ENCODE measurements at regions not wholly inside any gene's neighbourhood (a gene's known extent, or its start where the extent isn't known, plus 50 kb on each side); places are given as distances from the start of the nearest gene placed in this dataset.
"Not testable (repeated sequence)": the region's sequence is repeated elsewhere in the genome, so short reads cannot be mapped to it uniquely, and the experiment has no call there.

- H3K4me3 ChIP-seq (ENCODE audit: low read depth, low read length): no peak overlapping the region
- no peaks in the 10 kb centered on the region for H3K9me3 ChIP-seq (ENCODE audit: control insufficient read depth, insufficient read depth, low read depth, low read length)
- no peaks in the 10 kb centered on the region for H3K36me3 ChIP-seq (ENCODE audit: control insufficient read depth, insufficient read depth, low read length)
- H3K9ac ChIP-seq (ENCODE audit: low read length): no peak overlapping the region
- no peak overlapping the region for H3K27ac ChIP-seq (ENCODE audit: low read depth, low read length)
- no peaks in the 10 kb centered on the region for H3K4me1 ChIP-seq (ENCODE audit: control insufficient read depth, insufficient read depth, low read length)
- H3K27me3 ChIP-seq (ENCODE audit: control insufficient read depth, insufficient read depth, low read length): no peaks in the 10 kb centered on the region
Measured at GRCh38 chr7:115600207-115600606, 430.4 kb downstream of the TFEC start.

- H3K9me3 ChIP-seq (ENCODE audit: control insufficient read depth, insufficient read depth, low read depth, low read length); H3K4me3 ChIP-seq (ENCODE audit: low read depth, low read length); H3K4me1 ChIP-seq (ENCODE audit: control insufficient read depth, insufficient read depth, low read length); H3K9ac ChIP-seq (ENCODE audit: low read length); H3K36me3 ChIP-seq (ENCODE audit: control insufficient read depth, insufficient read depth, low read length); H3K27ac ChIP-seq (ENCODE audit: low read depth, low read length); H3K27me3 ChIP-seq (ENCODE audit: control insufficient read depth, insufficient read depth, low read length): not testable (repeated sequence)
Measured at GRCh38 chr7:115599184-115599583, 431.4 kb downstream of the TFEC start.

- not testable (repeated sequence) for H3K27ac ChIP-seq (ENCODE audit: low read depth, low read length); H3K36me3 ChIP-seq (ENCODE audit: control insufficient read depth, insufficient read depth, low read length); H3K4me1 ChIP-seq (ENCODE audit: control insufficient read depth, insufficient read depth, low read length); H3K9ac ChIP-seq (ENCODE audit: low read length); H3K4me3 ChIP-seq (ENCODE audit: low read depth, low read length); H3K9me3 ChIP-seq (ENCODE audit: control insufficient read depth, insufficient read depth, low read depth, low read length); H3K27me3 ChIP-seq (ENCODE audit: control insufficient read depth, insufficient read depth, low read length)
Measured at GRCh38 chr7:115597220-115597619, 433.3 kb downstream of the TFEC start.

DNA sequence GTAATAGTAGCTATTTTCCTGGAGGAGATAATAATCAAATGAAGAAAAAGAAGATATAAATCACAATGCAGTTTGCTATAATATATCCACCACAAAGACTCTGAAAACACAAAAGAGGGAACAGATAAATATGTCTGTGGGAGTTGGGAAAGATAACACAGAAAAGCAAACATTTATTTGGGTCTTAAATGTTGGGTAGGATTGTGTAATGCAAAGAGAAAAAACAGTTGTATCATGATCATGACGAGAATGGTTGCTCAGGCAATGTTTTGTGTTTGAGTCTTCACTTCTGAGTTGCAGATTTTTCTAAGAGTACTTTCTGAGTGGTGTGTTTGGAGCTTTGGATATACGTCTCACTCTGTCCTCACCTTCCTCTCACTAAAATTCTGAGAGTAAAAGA lies 437.5 kb downstream of the TFEC start:
- Histone ChIP-seq H3K36me3 (ENCODE audit: control insufficient read depth, insufficient read depth, low read length) (no peaks in the 10 kb centered on the region), H3K9ac (ENCODE audit: low read length) (no peak overlapping the region), H3K27ac (ENCODE audit: low read depth, low read length) (no peak overlapping the region), H3K4me1 (ENCODE audit: control insufficient read depth, insufficient read depth, low read length) (no peaks in the 10 kb centered on the region), H3K9me3 (ENCODE audit: control insufficient read depth, insufficient read depth, low read depth, low read length) (no peaks in the 10 kb centered on the region), H3K27me3 (ENCODE audit: control insufficient read depth, insufficient read depth, low read length) (no peaks in the 10 kb centered on the region), H3K4me3 (ENCODE audit: low read depth, low read length) (no peak overlapping the region)

GRCh38 chr7:115585015-115585718 lies 445.4 kb downstream of the TFEC start:
- Histone ChIP-seq H3K9me3 (ENCODE audit: control insufficient read depth, insufficient read depth, low read depth, low read length) (peaks cover 4% of the 10 kb centered on the region; the same call in 1 of the 2 replicates), H3K4me3 (ENCODE audit: low read depth, low read length) (no peak overlapping the region), H3K9ac (ENCODE audit: low read length) (no peak overlapping the region), H3K27me3 (ENCODE audit: control insufficient read depth, insufficient read depth, low read length) (no peaks in the 10 kb centered on the region), H3K4me1 (ENCODE audit: control insufficient read depth, insufficient read depth, low read length) (0 out of 2 replicates have a peak, but pooled peaks cover 4% of the 10 kb centered on the region), H3K27ac (ENCODE audit: low read depth, low read length) (no peak overlapping the region), H3K36me3 (ENCODE audit: control insufficient read depth, insufficient read depth, low read length) (no peaks in the 10 kb centered on the region)

GRCh38 chr7:115582956-115583355 lies 447.6 kb downstream of the TFEC start:
- no peak overlapping the region for H3K9ac ChIP-seq (ENCODE audit: low read length)
- peaks cover 4% of the 10 kb centered on the region; the same call in 1 of the 2 replicates for H3K9me3 ChIP-seq (ENCODE audit: control insufficient read depth, insufficient read depth, low read depth, low read length)
- H3K36me3 ChIP-seq (ENCODE audit: control insufficient read depth, insufficient read depth, low read length): no peaks in the 10 kb centered on the region
- H3K27ac ChIP-seq (ENCODE audit: low read depth, low read length): no peak overlapping the region
- no peaks in the 10 kb centered on the region for H3K27me3 ChIP-seq (ENCODE audit: control insufficient read depth, insufficient read depth, low read length)
- H3K4me1 ChIP-seq (ENCODE audit: control insufficient read depth, insufficient read depth, low read length): 0 out of 2 replicates have a peak, but pooled peaks cover 4% of the 10 kb centered on the region
- no peak overlapping the region for H3K4me3 ChIP-seq (ENCODE audit: low read depth, low read length)

GRCh38 chr7:115578576-115578975 lies 452.0 kb downstream of the TFEC start:
- H3K27ac ChIP-seq (ENCODE audit: low read depth, low read length): no peak overlapping the region
- no peaks in the 10 kb centered on the region for H3K27me3 ChIP-seq (ENCODE audit: control insufficient read depth, insufficient read depth, low read length)
- H3K9me3 ChIP-seq (ENCODE audit: control insufficient read depth, insufficient read depth, low read depth, low read length): no peaks in the 10 kb centered on the region
- H3K4me3 ChIP-seq (ENCODE audit: low read depth, low read length): no peak overlapping the region
- no peak overlapping the region for H3K9ac ChIP-seq (ENCODE audit: low read length)
- no peaks in the 10 kb centered on the region for H3K36me3 ChIP-seq (ENCODE audit: control insufficient read depth, insufficient read depth, low read length)
- no peaks in the 10 kb centered on the region for H3K4me1 ChIP-seq (ENCODE audit: control insufficient read depth, insufficient read depth, low read length)

GRCh38 chr7:115574681-115575291 lies 455.8 kb downstream of the TFEC start:
- H3K9me3 ChIP-seq (ENCODE audit: control insufficient read depth, insufficient read depth, low read depth, low read length): no peaks in the 10 kb centered on the region
- H3K27me3 ChIP-seq (ENCODE audit: control insufficient read depth, insufficient read depth, low read length): no peaks in the 10 kb centered on the region
- H3K9ac ChIP-seq (ENCODE audit: low read length): no peak overlapping the region
- H3K27ac ChIP-seq (ENCODE audit: low read depth, low read length): no peak overlapping the region
- no peak overlapping the region for H3K4me3 ChIP-seq (ENCODE audit: low read depth, low read length)
- H3K4me1 ChIP-seq (ENCODE audit: control insufficient read depth, insufficient read depth, low read length): no peaks in the 10 kb centered on the region
- H3K36me3 ChIP-seq (ENCODE audit: control insufficient read depth, insufficient read depth, low read length): no peaks in the 10 kb centered on the region

DNA sequence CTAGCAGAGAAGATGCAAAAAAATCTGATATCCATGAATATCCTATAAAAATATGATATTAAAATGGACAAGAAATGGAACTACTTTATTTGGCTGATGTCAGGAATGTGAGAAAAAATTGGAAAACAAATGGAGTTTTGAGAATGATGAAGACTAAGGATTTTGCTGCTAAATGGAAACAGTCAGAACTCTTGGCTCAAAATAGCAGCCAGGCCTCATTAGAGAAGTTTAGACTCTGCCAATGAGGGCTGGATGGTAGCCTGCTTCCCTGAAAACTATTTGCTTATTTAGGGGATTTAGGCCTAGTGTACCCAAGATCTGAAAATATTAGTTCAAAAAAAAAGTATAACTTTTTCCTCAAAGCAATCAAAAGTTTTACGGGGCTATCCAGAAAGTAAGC lies 458.5 kb downstream of the TFEC start:
- H3K9me3 ChIP-seq (ENCODE audit: control insufficient read depth, insufficient read depth, low read depth, low read length): 0 out of 2 replicates have a peak, but pooled peaks cover 3% of the 10 kb centered on the region
- no peaks in the 10 kb centered on the region for H3K27me3 ChIP-seq (ENCODE audit: control insufficient read depth, insufficient read depth, low read length)
- no peaks in the 10 kb centered on the region for H3K4me1 ChIP-seq (ENCODE audit: control insufficient read depth, insufficient read depth, low read length)
- no peak overlapping the region for H3K4me3 ChIP-seq (ENCODE audit: low read depth, low read length)
- no peak overlapping the region for H3K9ac ChIP-seq (ENCODE audit: low read length)
- H3K27ac ChIP-seq (ENCODE audit: low read depth, low read length): no peak overlapping the region
- no peaks in the 10 kb centered on the region for H3K36me3 ChIP-seq (ENCODE audit: control insufficient read depth, insufficient read depth, low read length)

GRCh38 chr7:115561335-115562110 lies 469.0 kb downstream of the TFEC start:
- Histone ChIP-seq H3K4me1 (ENCODE audit: control insufficient read depth, insufficient read depth, low read length) (no peaks in the 10 kb centered on the region), H3K4me3 (ENCODE audit: low read depth, low read length) (no peak overlapping the region), H3K27me3 (ENCODE audit: control insufficient read depth, insufficient read depth, low read length) (no peaks in the 10 kb centered on the region), H3K9me3 (ENCODE audit: control insufficient read depth, insufficient read depth, low read depth, low read length) (no peaks in the 10 kb centered on the region), H3K27ac (ENCODE audit: low read depth, low read length) (no peak overlapping the region), H3K36me3 (ENCODE audit: control insufficient read depth, insufficient read depth, low read length) (no peaks in the 10 kb centered on the region), H3K9ac (ENCODE audit: low read length) (no peak overlapping the region)

- no peak overlapping the region for H3K4me3 ChIP-seq (ENCODE audit: low read depth, low read length)
Measured at GRCh38 chr7:115559877-115560276, 470.7 kb downstream of the TFEC start.

More at GRCh38 chr7:115559877-115560276, 470.7 kb downstream of the TFEC start:
- H3K27me3 ChIP-seq (ENCODE audit: control insufficient read depth, insufficient read depth, low read length): no peaks in the 10 kb centered on the region
- no peaks in the 10 kb centered on the region for H3K36me3 ChIP-seq (ENCODE audit: control insufficient read depth, insufficient read depth, low read length)
- H3K9me3 ChIP-seq (ENCODE audit: control insufficient read depth, insufficient read depth, low read depth, low read length): no peaks in the 10 kb centered on the region
- no peaks in the 10 kb centered on the region for H3K4me1 ChIP-seq (ENCODE audit: control insufficient read depth, insufficient read depth, low read length)
- H3K27ac ChIP-seq (ENCODE audit: low read depth, low read length): no peak overlapping the region
- no peak overlapping the region for H3K9ac ChIP-seq (ENCODE audit: low read length)

All from HUES6 (cell line).